ENCODE measurements at regions not wholly inside any gene's neighbourhood (a gene's known extent, or its start where the extent isn't known, plus 50 kb on each side); places are given as distances from the start of the nearest gene placed in this dataset.

- TF ChIP-seq KDM5A (IDR thresholded peaks at IDR 0.05; ENCODE audit: borderline replicate concordance, low read length) (no peak), SPEN (CRISPR knock-in tag; IDR thresholded peaks at IDR 0.05; ENCODE audit: low read depth) (no peak), ASH2L (IDR thresholded peaks at IDR 0.05; ENCODE audit: insufficient read length, low read depth, low read length) (peak; percentile 59), AKAP8 (CRISPR knock-in tag; IDR thresholded peaks at IDR 0.05) (no peak), ZBTB1 (CRISPR knock-in tag; IDR thresholded peaks at IDR 0.05; ENCODE audit: borderline replicate concordance) (no peak), ZNF468 (CRISPR knock-in tag; IDR thresholded peaks at IDR 0.05) (no peak), CHD2 (IDR thresholded peaks at IDR 0.05; ENCODE audit: low read depth, low read length) (no peak), FOXA1 (IDR thresholded peaks at IDR 0.05) (no peak), FOXA1 (CRISPR knock-in tag; IDR thresholded peaks at IDR 0.05) (peak; percentile 63), ZNF598 (CRISPR knock-in tag; IDR thresholded peaks at IDR 0.05; ENCODE audit: borderline replicate concordance) (no peak), ZFP91 (CRISPR knock-in tag; IDR thresholded peaks at IDR 0.05; ENCODE audit: borderline replicate concordance) (no peak), PLSCR1 (CRISPR knock-in tag; IDR thresholded peaks at IDR 0.05; ENCODE audit: borderline replicate concordance) (no peak), ISX (CRISPR knock-in tag; conservative IDR thresholded peaks at IDR 0.05) (no peak), ZNF83 (CRISPR knock-in tag; IDR thresholded peaks at IDR 0.05; ENCODE audit: borderline replicate concordance) (no peak), HMGXB4 (CRISPR knock-in tag; IDR thresholded peaks at IDR 0.05; ENCODE audit: borderline replicate concordance in 1 of 2, low read depth in 1 of 2) (peak in 1 of 2 experiments; percentile 28; a peak in 1 of 4 replicates), PHF5A (CRISPR knock-in tag; IDR thresholded peaks at IDR 0.05; ENCODE audit: low read depth, unreplicated experiment) (no peak), ZSCAN9 (CRISPR knock-in tag; IDR thresholded peaks at IDR 0.05; ENCODE audit: borderline replicate concordance) (no peak; the same call in 1 of the 2 replicates), SRSF9 (IDR thresholded peaks at IDR 0.05; ENCODE audit: borderline replicate concordance, insufficient read depth, low read depth, low read length, poor library complexity, severe bottlenecking) (no peak), ZNF737 (CRISPR knock-in tag; IDR thresholded peaks at IDR 0.05; ENCODE audit: borderline replicate concordance) (no peak), HHEX (CRISPR knock-in tag; IDR thresholded peaks at IDR 0.05) (no peak), ZNF772 (CRISPR knock-in tag; IDR thresholded peaks at IDR 0.05) (no peak), TRIM24 (CRISPR knock-in tag; IDR thresholded peaks at IDR 0.05) (no peak), SKIL (CRISPR knock-in tag; IDR thresholded peaks at IDR 0.05; ENCODE audit: borderline replicate concordance) (no peak)
Measured at GRCh38 chr15:39448409-39448808, 132.5 kb upstream of the THBS1 start (continued).
